Peyer's patch (tissue), 4 donors: ENCODE measurements at regions not wholly inside any gene's neighbourhood (a gene's known extent, or its start where the extent isn't known, plus 50 kb on each side); places are given as distances from the start of the nearest gene placed in this dataset.

ENCODE experiments used
- DNase-seq, 3 donors: peaks; one replicate each; pipeline ENCODE4 v3.0.0-alpha.2; 2017 to 2019
- H3K27ac ChIP-seq, 4 donors: fragments of 200-600 bp; sonication (generic); one replicate each; pipeline ENCODE4 v1.5.1; 2016 to 2019
- H3K27me3 ChIP-seq, 2 donors: fragments of 200-600 bp; sonication (generic); one replicate each; pipeline ENCODE4 v1.5.1; 2019
- H3K36me3 ChIP-seq, 3 donors: fragments of 200-600 bp; sonication (generic); one replicate each; pipeline ENCODE4 v1.5.1; 2016 to 2019
- H3K4me1 ChIP-seq, 4 donors: fragments of 200-600 bp; sonication (generic); one replicate each; pipeline ENCODE4 v1.5.1; 2016 to 2019
- H3K4me3 ChIP-seq, 4 donors: fragments of 200-600 bp; sonication (generic); 1 replicate in 3 of 4; 2 replicates in 1 of 4; pipeline ENCODE4 v1.5.1; 2016 to 2019; ENCODE audit warnings: mild to moderate bottlenecking in 1 of 4
- H3K9me3 ChIP-seq, 4 donors: fragments of 200-600 bp; sonication (generic); one replicate each; pipeline ENCODE4 v1.5.1; 2016 to 2019; ENCODE audit warnings: mild to moderate bottlenecking in 1 of 4
- POLR2A ChIP-seq, 2 donors: fragments of 450-650 bp; IDR thresholded peaks; one replicate each; pipeline ENCODE4 v1.5.1; 2017; ENCODE audit warnings: antibody characterized with exemption in 2 of 2, mild to moderate bottlenecking in 2 of 2, moderate library complexity in 2 of 2
- TF ChIP-seq, protein P1 (sequence below), 6 experiments: fragments of 450-650 bp in 4 of 6; fragments of 200-600 bp in 2 of 6; sonication (generic) in 1 of 6; IDR thresholded peaks; one replicate each; pipeline ENCODE4 v1.5.1; 2017 to 2019; ENCODE audit warnings: antibody characterized with exemption in 6 of 6, mild to moderate bottlenecking in 3 of 6, moderate library complexity in 1 of 6

DNA sequence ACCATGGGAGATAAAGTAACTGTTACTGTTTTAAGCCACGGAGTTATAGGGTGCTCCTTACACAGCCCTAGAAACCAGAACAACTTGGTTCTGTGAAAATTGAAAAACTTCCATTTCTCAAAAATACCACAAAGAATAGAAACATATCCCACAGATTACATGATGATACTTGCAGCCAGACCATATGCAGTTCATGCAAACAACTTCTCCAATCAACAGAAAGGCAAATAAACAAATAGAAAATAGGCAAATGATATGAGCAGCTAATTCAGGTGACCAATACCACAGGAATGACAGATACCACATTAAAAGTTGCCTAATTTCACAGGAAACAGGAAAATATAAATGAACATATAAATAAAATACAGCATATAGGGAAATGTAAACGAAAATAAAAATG is 297.5 kb downstream of the HTR7 start:
- no peak for TF ChIP-seq POLR2A (IDR thresholded peaks at IDR 0.05)
- TF ChIP-seq, protein P1, sequence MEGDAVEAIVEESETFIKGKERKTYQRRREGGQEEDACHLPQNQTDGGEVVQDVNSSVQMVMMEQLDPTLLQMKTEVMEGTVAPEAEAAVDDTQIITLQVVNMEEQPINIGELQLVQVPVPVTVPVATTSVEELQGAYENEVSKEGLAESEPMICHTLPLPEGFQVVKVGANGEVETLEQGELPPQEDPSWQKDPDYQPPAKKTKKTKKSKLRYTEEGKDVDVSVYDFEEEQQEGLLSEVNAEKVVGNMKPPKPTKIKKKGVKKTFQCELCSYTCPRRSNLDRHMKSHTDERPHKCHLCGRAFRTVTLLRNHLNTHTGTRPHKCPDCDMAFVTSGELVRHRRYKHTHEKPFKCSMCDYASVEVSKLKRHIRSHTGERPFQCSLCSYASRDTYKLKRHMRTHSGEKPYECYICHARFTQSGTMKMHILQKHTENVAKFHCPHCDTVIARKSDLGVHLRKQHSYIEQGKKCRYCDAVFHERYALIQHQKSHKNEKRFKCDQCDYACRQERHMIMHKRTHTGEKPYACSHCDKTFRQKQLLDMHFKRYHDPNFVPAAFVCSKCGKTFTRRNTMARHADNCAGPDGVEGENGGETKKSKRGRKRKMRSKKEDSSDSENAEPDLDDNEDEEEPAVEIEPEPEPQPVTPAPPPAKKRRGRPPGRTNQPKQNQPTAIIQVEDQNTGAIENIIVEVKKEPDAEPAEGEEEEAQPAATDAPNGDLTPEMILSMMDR (IDR thresholded peaks at IDR 0.05): no peak
- H3K9me3 ChIP-seq: no peaks in the 10 kb centered on the region
- no peak overlapping the region for H3K27ac ChIP-seq
- no peak for DNase-seq
- H3K4me1 ChIP-seq: no peaks in the 10 kb centered on the region
- peaks cover 0 to 3% of the 10 kb centered on the region in 2 donors for H3K27me3 ChIP-seq
- no peak overlapping the region for H3K4me3 ChIP-seq
- no peaks in the 10 kb centered on the region for H3K36me3 ChIP-seq

DNA sequence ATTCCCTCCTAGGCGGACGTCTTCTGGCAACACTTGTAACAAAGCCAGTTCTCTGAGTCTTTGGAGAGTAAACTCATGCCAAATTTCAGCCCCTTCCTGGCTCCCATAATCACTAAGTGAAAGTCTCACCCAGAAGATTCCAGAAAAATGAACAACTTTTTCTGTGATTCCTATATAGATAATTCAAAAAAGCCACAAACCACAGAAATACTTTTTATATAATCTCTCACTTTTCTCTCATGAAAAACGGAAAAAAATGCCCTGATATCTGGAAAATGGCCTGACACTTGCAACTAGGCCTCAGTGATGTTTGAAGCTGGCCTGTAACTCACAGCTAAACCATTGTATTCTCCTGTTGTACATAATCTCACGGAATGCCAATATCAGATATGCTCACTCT is 296.2 kb downstream of the HTR7 start:
- H3K27me3 ChIP-seq: peaks cover 0 to 3% of the 10 kb centered on the region in 2 donors
- no peak for DNase-seq
- TF ChIP-seq, protein P1 (IDR thresholded peaks at IDR 0.05): no peak
- TF ChIP-seq POLR2A (IDR thresholded peaks at IDR 0.05): no peak

DNA sequence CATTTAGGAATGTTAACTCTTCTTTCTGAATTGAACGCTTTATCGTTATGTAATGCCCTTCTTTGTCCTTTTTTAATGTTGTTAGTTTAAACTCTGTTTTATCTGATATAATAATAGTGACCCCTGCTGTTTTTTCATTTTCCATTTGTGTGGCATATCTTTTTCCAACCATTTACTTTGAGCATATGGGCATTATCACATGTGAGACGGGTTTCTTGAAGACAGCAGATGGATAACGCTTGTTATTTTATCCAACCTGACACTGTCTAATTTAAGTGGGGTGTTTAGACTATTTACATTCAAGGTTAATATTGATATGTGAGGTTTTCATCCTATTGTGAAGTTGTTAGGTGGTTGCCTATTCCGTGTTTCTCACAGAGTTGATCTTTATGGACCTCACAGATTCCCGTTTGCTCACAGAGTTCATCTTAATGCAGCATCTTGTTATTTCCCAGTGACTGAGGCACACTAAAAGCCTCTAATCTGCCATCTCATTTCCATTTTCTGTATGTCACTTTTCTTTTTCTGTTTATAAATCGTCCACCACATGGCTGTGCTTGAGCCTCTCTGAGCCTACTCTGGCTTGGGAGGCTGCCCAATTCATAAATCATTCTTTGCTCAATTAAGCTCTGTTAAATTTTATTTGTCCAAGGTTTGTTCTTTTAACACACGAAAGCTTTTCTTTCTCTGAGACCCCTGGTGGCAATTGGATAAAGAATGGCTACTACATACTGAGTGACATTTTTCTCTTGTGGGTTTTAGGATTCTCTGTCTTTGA is 286.2 kb downstream of the HTR7 start:
- Histone ChIP-seq H3K4me3 (no peak overlapping the region), H3K27ac (no peak overlapping the region), H3K27me3 (no peaks in the 10 kb centered on the region), H3K4me1 (no peaks in the 10 kb centered on the region), H3K9me3 (no peaks in the 10 kb centered on the region), H3K36me3 (no peaks in the 10 kb centered on the region)
- no peak for TF ChIP-seq POLR2A (IDR thresholded peaks at IDR 0.05)
- TF ChIP-seq, protein P1 (IDR thresholded peaks at IDR 0.05): no peak
- DNase-seq: no peak

More for the DNA sequence above, 296.2 kb downstream of the HTR7 start:
- Histone ChIP-seq H3K4me1 (no peaks in the 10 kb centered on the region), H3K4me3 (no peak overlapping the region), H3K36me3 (no peaks in the 10 kb centered on the region), H3K27ac (no peak overlapping the region), H3K9me3 (no peaks in the 10 kb centered on the region)

DNA sequence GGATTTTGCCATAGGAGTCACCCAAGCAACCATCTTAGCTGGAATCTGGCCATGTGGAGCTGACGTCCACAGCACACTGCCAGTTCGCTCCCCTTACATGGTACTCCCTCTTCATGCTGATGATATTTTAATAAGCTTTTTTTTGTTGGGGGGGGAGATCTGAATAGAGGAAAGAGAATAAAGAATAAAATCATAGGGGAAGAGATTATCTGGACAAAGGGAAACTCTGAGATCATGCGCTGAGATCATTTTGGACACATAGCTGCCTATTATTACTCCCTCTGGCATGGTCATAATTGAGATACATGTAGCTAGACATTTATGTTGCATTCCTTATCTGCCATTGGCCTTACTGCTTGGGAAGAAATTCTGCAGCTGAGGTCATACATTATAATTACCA is 282.7 kb downstream of the HTR7 start:
- no peak overlapping the region for H3K27ac ChIP-seq
- no peaks in the 10 kb centered on the region for H3K27me3 ChIP-seq
- no peak for TF ChIP-seq POLR2A (IDR thresholded peaks at IDR 0.05)
- TF ChIP-seq, protein P1 (IDR thresholded peaks at IDR 0.05): no peak
- no peak for DNase-seq
- no peaks in the 10 kb centered on the region for H3K9me3 ChIP-seq
- H3K36me3 ChIP-seq: no peaks in the 10 kb centered on the region
- H3K4me3 ChIP-seq: no peak overlapping the region
- H3K4me1 ChIP-seq: no peaks in the 10 kb centered on the region

DNA sequence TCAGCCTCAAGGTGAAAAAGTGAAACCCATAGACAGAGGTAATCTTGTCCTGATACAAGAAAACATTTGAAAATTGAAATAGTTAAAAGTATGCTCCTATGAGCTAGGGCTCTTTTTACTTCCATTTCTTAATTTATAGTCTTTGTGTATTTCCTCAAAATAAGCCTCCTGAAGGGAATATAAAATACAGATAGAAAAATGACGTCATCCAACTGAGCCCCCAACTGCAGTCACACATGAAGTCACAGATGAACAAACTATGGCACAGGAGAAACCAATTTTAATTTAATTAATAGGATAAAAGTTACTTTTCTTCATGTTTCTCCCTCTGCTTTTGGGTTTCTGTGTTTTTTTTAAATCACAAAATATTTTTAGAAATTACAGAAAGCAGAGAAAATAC is 280.3 kb downstream of the HTR7 start:
- Histone ChIP-seq H3K4me1 (no peaks in the 10 kb centered on the region), H3K27ac (no peak overlapping the region), H3K9me3 (no peaks in the 10 kb centered on the region), H3K36me3 (no peaks in the 10 kb centered on the region), H3K27me3 (no peaks in the 10 kb centered on the region), H3K4me3 (no peak overlapping the region)
- DNase-seq: no peak
- no peak for TF ChIP-seq POLR2A (IDR thresholded peaks at IDR 0.05)
- TF ChIP-seq, protein P1 (IDR thresholded peaks at IDR 0.05): no peak
